Chondrocyte (in vitro differentiated cells): ENCODE measurements at regions not wholly inside any gene's neighbourhood (a gene's known extent, or its start where the extent isn't known, plus 50 kb on each side); places are given as distances from the start of the nearest gene placed in this dataset.
A peak's percentile ranks its signal among the peaks of the same experiment; 100 is the strongest.

Experiments
- DNase-seq: peaks from one replicate; pipeline ENCODE4 v3.0.0; 2021; ENCODE audit warnings: mixed read lengths, low spot score
- H3K27ac Mint-ChIP-seq: one replicate; pipeline ENCODE4 v1.8.0; 2021; ENCODE audit warnings: mild to moderate bottlenecking, moderate library complexity, mixed read lengths; ENCODE audit not compliant: unreplicated experiment
- H3K27me3 Mint-ChIP-seq: 2 replicates; pipeline ENCODE4 v1.8.0; 2021; ENCODE audit warnings: low read depth, mixed read lengths
- H3K36me3 Mint-ChIP-seq: 2 replicates; pipeline ENCODE4 v1.8.0; 2021; ENCODE audit warnings: low read depth, mixed read lengths
- H3K4me1 Mint-ChIP-seq: 2 replicates; pipeline ENCODE4 v1.8.0; 2021; ENCODE audit warnings: low read depth, mild to moderate bottlenecking, mixed read lengths
- H3K4me3 Mint-ChIP-seq: one replicate; pipeline ENCODE4 v1.8.0; 2021; ENCODE audit warnings: mild to moderate bottlenecking, moderate library complexity, mixed read lengths; ENCODE audit not compliant: unreplicated experiment
- H3K9me3 Mint-ChIP-seq: 2 replicates; pipeline ENCODE4 v1.8.0; 2021; ENCODE audit warnings: low read depth, mixed read lengths
- TF ChIP-seq, protein P1 (sequence below): fragments of 200-600 bp; sonication (generic); IDR thresholded peaks from 2 replicates; pipeline ENCODE4 v1.5.0; 2021; ENCODE audit warnings: antibody characterized with exemption, mild to moderate bottlenecking, moderate library complexity

DNA sequence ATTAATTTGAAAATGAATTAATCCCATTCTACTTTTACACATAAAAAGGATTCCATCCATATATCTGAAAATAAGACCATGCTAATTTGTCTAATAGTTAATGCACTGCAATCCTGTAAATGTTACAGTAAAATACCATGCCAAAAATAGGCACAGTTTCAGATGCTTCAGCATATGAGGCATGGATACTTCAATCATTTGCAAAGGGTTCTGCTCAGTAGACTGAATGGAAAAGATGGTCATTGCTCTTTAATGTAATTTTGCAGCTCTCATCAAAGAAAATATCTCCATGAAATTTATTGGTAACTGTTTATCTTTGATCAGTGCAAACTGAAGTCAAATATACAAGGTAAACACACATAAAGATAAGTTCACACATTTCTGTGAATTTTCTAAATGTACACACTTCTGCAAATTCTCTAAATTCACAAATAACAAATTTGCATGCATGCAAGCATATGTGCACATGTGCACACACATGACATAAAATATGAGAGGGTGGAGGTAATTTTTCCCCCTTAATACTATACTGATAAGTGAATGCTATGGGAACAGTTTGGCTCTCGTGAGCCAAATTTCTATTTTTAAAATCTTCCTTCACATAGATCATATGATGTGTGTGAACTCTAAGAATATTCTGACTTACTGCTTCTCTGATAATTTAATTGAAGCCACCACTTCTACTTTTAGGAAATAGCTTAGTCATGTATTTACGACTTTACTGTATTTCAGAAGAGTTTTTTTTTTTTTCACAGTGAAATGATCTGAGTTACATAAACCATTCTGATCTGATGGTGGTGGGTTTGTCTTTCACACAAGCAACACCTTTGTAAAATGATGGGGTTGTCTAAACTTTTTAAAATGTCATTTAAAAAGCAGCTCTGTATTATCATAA is 996.8 kb upstream of the CITED2 start:
- Mint-ChIP-seq H3K4me1 (peaks cover 26% of the 10 kb centered on the region), H3K27ac (peak overlapping the region; percentile 61), H3K4me3 (no peak overlapping the region), H3K9me3 (no peaks in the 10 kb centered on the region), H3K27me3 (no peaks in the 10 kb centered on the region), H3K36me3 (peaks cover 1% of the 10 kb centered on the region)
- DNase-seq = no peak
- TF ChIP-seq, protein P1, sequence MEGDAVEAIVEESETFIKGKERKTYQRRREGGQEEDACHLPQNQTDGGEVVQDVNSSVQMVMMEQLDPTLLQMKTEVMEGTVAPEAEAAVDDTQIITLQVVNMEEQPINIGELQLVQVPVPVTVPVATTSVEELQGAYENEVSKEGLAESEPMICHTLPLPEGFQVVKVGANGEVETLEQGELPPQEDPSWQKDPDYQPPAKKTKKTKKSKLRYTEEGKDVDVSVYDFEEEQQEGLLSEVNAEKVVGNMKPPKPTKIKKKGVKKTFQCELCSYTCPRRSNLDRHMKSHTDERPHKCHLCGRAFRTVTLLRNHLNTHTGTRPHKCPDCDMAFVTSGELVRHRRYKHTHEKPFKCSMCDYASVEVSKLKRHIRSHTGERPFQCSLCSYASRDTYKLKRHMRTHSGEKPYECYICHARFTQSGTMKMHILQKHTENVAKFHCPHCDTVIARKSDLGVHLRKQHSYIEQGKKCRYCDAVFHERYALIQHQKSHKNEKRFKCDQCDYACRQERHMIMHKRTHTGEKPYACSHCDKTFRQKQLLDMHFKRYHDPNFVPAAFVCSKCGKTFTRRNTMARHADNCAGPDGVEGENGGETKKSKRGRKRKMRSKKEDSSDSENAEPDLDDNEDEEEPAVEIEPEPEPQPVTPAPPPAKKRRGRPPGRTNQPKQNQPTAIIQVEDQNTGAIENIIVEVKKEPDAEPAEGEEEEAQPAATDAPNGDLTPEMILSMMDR = no peak

DNA sequence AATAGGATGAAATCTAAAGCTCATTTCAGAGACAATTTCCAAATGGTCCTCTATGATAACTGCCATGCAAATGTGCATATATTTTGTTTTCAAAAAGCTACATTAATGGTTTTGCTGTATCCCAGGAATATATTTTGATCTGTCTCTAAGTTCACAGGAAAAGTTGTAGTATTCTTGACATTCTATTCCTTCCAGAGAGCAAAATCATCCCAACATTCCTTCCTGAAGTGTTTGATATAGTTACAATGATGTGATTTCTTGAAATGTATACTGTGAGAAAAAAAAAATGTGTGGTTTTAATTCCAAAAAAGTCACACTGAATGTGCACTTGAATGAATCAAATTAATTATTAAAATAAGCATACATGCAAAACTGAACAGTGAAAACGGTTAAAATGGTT is 996.0 kb upstream of the CITED2 start:
- H3K27me3 Mint-ChIP-seq = no peaks in the 10 kb centered on the region
- peaks cover 1% of the 10 kb centered on the region for H3K36me3 Mint-ChIP-seq
- no peak overlapping the region for H3K27ac Mint-ChIP-seq
- H3K9me3 Mint-ChIP-seq = peaks cover 6% of the 10 kb centered on the region
- TF ChIP-seq, protein P1 = no peak
- H3K4me3 Mint-ChIP-seq = no peak overlapping the region
- peaks cover 26% of the 10 kb centered on the region for H3K4me1 Mint-ChIP-seq
- no peak for DNase-seq

DNA sequence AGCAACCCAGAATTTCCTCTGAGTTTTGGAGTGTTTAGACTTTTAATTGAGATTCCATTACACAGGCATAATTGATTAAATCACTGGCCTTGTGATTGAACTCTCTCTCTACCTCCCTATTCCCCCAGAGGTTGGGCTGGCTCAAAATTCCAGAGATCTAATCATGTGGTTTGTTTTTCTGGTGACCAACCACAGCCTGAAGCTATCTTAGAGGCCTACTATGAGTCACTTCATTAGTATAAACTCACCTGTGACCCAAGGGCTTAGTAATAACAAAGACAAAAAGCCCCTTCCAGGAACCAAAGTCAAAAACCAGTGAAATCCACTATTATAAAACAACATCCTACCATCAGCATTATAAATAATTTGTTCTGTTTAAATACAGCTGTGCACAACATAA is 992.5 kb upstream of the CITED2 start:
- Mint-ChIP-seq H3K4me1 (peaks cover 21% of the 10 kb centered on the region), H3K36me3 (peaks cover 3% of the 10 kb centered on the region), H3K27me3 (no peaks in the 10 kb centered on the region), H3K4me3 (no peak overlapping the region), H3K9me3 (peaks cover 25% of the 10 kb centered on the region), H3K27ac (no peak overlapping the region)
- no peak for DNase-seq
- TF ChIP-seq, protein P1 = no peak

DNA sequence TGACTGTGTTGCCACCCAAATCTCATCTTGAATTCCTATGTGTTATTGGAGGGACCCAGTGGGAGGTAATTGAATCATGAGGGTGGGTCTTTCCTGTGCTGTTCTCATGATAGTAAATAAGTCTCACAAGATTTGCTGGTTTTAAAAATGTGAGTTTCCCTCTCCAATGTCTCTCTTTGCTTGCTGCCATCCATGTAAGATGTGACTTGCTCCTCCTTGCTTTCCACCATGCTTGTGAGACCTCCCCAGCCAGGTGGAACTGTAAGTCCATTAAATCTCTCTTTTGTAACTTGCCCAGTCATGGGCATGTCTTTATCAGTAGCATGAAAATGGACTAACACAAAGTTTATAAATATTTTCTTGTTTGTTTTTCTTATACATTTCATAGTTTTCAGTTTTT is 990.5 kb upstream of the CITED2 start:
- Mint-ChIP-seq H3K36me3 (peaks cover 3% of the 10 kb centered on the region), H3K9me3 (peaks cover 25% of the 10 kb centered on the region), H3K27ac (no peak overlapping the region), H3K4me1 (peaks cover 4% of the 10 kb centered on the region), H3K27me3 (no peaks in the 10 kb centered on the region), H3K4me3 (no peak overlapping the region)
- no peak for DNase-seq
- TF ChIP-seq, protein P1 = no peak

DNA sequence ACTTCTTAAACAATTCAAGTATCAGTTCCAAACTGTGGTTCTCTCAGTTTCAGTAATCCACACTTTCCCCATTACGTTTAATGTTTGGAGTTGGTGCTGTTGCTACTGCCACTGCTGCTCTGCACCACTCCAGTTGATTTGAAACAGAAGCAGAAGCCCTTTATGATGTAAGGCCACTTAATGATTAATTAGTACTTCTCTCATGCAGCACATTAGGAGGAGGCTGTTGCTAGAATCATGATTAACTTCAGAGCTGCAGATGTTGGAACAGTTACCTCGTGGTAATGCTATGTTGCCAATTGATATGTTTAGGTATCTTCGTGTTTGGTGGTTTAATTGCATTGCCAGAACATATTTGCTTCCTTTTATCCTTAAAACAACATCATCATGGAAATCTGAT is 986.2 kb upstream of the CITED2 start:
- no peak overlapping the region for H3K27ac Mint-ChIP-seq
- TF ChIP-seq, protein P1 = no peak
- DNase-seq = no peak
- no peaks in the 10 kb centered on the region for H3K27me3 Mint-ChIP-seq
- H3K9me3 Mint-ChIP-seq = peaks cover 21% of the 10 kb centered on the region
- peaks cover 1% of the 10 kb centered on the region for H3K36me3 Mint-ChIP-seq
- H3K4me3 Mint-ChIP-seq = no peak overlapping the region
- H3K4me1 Mint-ChIP-seq = peaks cover under 1% of the 10 kb centered on the region
